ENCODE measurements at regions not wholly inside any gene's neighbourhood (a gene's known extent, or its start where the extent isn't known, plus 50 kb on each side); places are given as distances from the start of the nearest gene placed in this dataset.
A peak's percentile ranks its signal among the peaks of the same experiment; 100 is the strongest.

GRCh38 chr4:162707962-162708361 is 458.7 kb downstream of the NAF1 start:
- ChIA-PET RAD21 (ENCODE audit: unreplicated experiment) (no interaction called here), SMC1A (ENCODE audit: uncharacterized antibody, unreplicated experiment) (no interaction called here), CTCF (no interaction called here), POLR2A (no interaction called here)
- no peak overlapping the region for H2AFZ ChIP-seq (ENCODE audit: control insufficient read depth, low read depth, low read length)
- H3K9ac ChIP-seq (ENCODE audit: control insufficient read depth, insufficient read depth, low read length), result no peak overlapping the region
- H3K9me3 ChIP-seq (replicated peaks; ENCODE audit: control insufficient read depth, insufficient read depth, low read length), result no peaks in the 10 kb centered on the region
- BruUV-seq (replicated peaks), result no TSS peak
- intact Hi-C loops (cut with micrococcal nuclease; ENCODE audit: unreplicated experiment) (no loop called here), in situ Hi-C loops (cut with MboI) (no loop called here)
- TF ChIP-seq SRF (IDR thresholded peaks at IDR 0.05; ENCODE audit: low read depth in 2 of 2, low read length in 2 of 2), result no peak
- no peak for TF ChIP-seq TCF3 (IDR thresholded peaks at IDR 0.05; ENCODE audit: borderline replicate concordance, insufficient read depth, low read depth, low read length)
- TF ChIP-seq NFXL1 (IDR thresholded peaks at IDR 0.05; ENCODE audit: borderline replicate concordance), result no peak
- TF ChIP-seq CTCF (IDR thresholded peaks at IDR 0.05 in 2 of 3, conservative IDR thresholded peaks at IDR 0.05 in 1 of 3; ENCODE audit: control insufficient read depth in 2 of 3, extremely low read depth in 1 of 3, insufficient read depth in 1 of 3, low read depth in 3 of 3, low read length in 3 of 3), result no peak
- TF ChIP-seq RB1 (IDR thresholded peaks at IDR 0.05; ENCODE audit: borderline replicate concordance), result no peak
- no peak for TF ChIP-seq TAF1 (IDR thresholded peaks at IDR 0.05; ENCODE audit: borderline replicate concordance, low read depth, low read length)
- TF ChIP-seq EGR1 (IDR thresholded peaks at IDR 0.05; ENCODE audit: borderline replicate concordance in 1 of 2, low read depth in 2 of 2, low read length in 2 of 2), result no peak
- no peak for TF ChIP-seq MLLT1 (IDR thresholded peaks at IDR 0.05)
- TF ChIP-seq IRF4 (IDR thresholded peaks at IDR 0.05; ENCODE audit: low read depth, low read length), result no peak
- TF ChIP-seq BMI1 (IDR thresholded peaks at IDR 0.05; ENCODE audit: borderline replicate concordance), result no peak
- no peak for TF ChIP-seq HSF1 (IDR thresholded peaks at IDR 0.05; ENCODE audit: low read depth, low read length)
- TF ChIP-seq HDGF (IDR thresholded peaks at IDR 0.05), result no peak
- TF ChIP-seq WRNIP1 (IDR thresholded peaks at IDR 0.05; ENCODE audit: borderline replicate concordance, low read depth, low read length), result no peak
- no peak for TF ChIP-seq SP1 (IDR thresholded peaks at IDR 0.05; ENCODE audit: low read depth, low read length)
- TF ChIP-seq POLR2A (IDR thresholded peaks at IDR 0.05; ENCODE audit: low read depth, low read length), result no peak
- no peaks in the 10 kb centered on the region for H3K4me1 ChIP-seq (ENCODE audit: control insufficient read depth, insufficient read depth, low read length)
- no peaks in the 10 kb centered on the region for H4K20me1 ChIP-seq (ENCODE audit: control insufficient read depth, insufficient read depth)
- H3K79me2 ChIP-seq (ENCODE audit: control insufficient read depth, insufficient read depth, low read length), result no peaks in the 10 kb centered on the region
- DNase-seq (ENCODE audit: low read depth, low spot score), result no peak
- peak; percentile 47 for FAIRE-seq
- no peak overlapping the region for H3K27ac ChIP-seq (ENCODE audit: control insufficient read depth, insufficient read depth)
- no peaks in the 10 kb centered on the region for H3K27me3 ChIP-seq (replicated peaks in 1 of 2; ENCODE audit: control insufficient read depth in 2 of 2, insufficient read depth in 2 of 2, low read length in 1 of 2)
- H3K4me3 ChIP-seq, result no peak overlapping the region
- no peak overlapping the region for H3K4me2 ChIP-seq (ENCODE audit: control insufficient read depth, insufficient read depth)
- H3K36me3 ChIP-seq (ENCODE audit: control insufficient read depth in 2 of 2, insufficient read depth in 2 of 2, low read length in 1 of 2), result no peaks in the 10 kb centered on the region
- peak; percentile 29; the same call in 2 of the 3 replicates for ATAC-seq

Data from GM12878 (cell line).